GM23248 (cell line): ENCODE measurements at regions not wholly inside any gene's neighbourhood (a gene's known extent, or its start where the extent isn't known, plus 50 kb on each side); places are given as distances from the start of the nearest gene placed in this dataset.

ENCODE experiments used
- EZH2 ChIP-seq: fragments of 200-600 bp; sonication (generic); IDR thresholded peaks from 2 replicates; pipeline ENCODE4 v1.6.1; 2018; ENCODE audit warnings: antibody characterized with exemption, mild to moderate bottlenecking; ENCODE audit not compliant: insufficient read depth, poor library complexity, severe bottlenecking
- EZH2phosphoT487 ChIP-seq: fragments of 200-600 bp; sonication (generic); IDR thresholded peaks from 2 replicates; pipeline ENCODE4 v1.6.1; 2018; ENCODE audit warnings: antibody characterized with exemption, moderate library complexity, mild to moderate bottlenecking, low read depth; ENCODE audit not compliant: insufficient read depth

- TF ChIP-seq EZH2: no peak
- TF ChIP-seq EZH2phosphoT487: no peak
These were observed 70.3 kb upstream of the NEURL1B start for GRCh38 chr5:172570594-172571334.
